H7 (cell line): ENCODE measurements at regions not wholly inside any gene's neighbourhood (a gene's known extent, or its start where the extent isn't known, plus 50 kb on each side); places are given as distances from the start of the nearest gene placed in this dataset.
A peak's percentile ranks its signal among the peaks of the same experiment; 100 is the strongest.
"Not testable (repeated sequence)": the region's sequence is repeated elsewhere in the genome, so short reads cannot be mapped to it uniquely, and the experiment has no call there.

ENCODE experiments used
- DNase-seq: peaks from one replicate; pipeline ENCODE4 v3.0.0; 2012
- H3K27me3 ChIP-seq: 2 replicates; pipeline ENCODE4 v1.6.0; 2011; ENCODE audit warnings: mild to moderate bottlenecking, low read length; ENCODE audit not compliant: control insufficient read depth, insufficient read depth
- H3K36me3 ChIP-seq: replicated peaks from 2 replicates; pipeline ENCODE4 v1.5.1; 2011; ENCODE audit warnings: low read length; ENCODE audit not compliant: control insufficient read depth, insufficient read depth
- H3K4me3 ChIP-seq: 2 replicates; pipeline ENCODE4 v1.5.1; 2011; ENCODE audit warnings: low read depth, mild to moderate bottlenecking, control low read depth, low read length, moderate library complexity; ENCODE audit not compliant: insufficient read depth

DNA sequence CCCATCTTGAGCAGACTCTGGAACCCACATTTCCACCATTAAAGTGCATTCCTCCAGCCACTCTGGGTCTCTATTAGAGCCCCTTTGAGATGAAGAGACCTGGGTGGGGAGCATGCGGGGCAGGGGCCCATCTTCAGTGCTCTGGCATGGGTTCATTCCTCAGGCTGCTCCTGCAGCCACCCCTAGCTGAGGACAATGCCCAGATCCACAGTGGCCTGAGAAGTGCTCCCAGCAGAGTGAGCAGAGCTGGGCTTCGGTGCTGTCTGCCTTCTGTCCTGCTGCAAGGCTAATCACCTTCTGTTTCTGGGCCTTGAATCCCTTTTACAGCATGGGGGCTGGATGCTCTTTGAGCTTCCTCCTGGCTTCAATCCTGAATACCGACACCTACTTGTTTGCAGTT, 169.8 kb downstream of the TRIM43 start:
- no peaks in the 10 kb centered on the region for H3K27me3 ChIP-seq
- DNase-seq: peak; percentile 8
- no peak overlapping the region for H3K4me3 ChIP-seq
- no peaks in the 10 kb centered on the region for H3K36me3 ChIP-seq

DNA sequence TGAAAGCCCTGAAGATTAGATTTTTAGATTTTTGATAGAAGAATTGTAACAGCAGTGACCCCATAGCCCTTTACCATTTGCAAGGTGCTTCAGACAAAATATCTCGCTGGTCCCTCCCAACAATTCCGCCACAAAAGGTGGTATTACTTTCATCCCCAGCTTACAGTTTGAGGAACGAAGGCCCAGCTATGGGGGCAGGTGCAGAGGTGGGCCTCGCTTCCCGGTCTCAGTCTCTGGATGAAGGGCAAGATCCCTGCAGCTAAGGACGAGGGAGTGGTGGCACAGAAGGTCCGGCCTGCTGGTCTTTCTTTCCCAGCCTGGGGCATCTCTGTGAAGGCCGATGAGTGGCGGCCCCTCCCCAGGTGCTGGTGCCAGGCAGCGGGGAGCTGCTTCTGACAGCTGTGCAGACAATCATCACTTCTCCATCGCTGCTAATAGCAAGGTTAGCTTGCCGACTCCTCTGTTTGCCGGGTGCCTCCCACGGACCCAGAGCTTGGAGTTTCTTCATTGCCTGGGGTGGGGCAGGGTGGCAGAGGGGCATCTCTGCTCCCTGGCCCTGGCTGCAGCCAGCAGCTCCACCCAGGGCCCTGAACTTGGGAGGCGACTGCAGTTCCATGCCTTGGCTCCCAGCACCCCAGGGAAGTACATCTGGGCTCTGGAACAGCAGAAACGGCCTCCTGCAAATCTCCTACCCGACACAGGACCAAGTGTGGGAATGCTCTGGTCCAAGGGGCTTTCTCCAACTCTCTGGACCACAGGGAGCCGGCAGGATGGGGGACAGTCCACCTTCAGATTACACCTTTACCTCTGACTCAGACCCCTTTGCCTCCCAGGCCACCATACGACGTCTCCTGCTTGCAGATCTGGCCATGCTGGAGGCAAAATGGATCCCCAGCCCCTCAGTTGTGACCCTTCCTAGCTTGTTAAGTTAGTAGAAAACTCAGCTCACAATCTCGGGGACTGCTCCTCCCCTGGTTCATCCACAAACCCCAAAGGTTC, 170.5 kb downstream of the TRIM43 start:
- not testable (repeated sequence) for H3K4me3 ChIP-seq, DNase-seq

DNA sequence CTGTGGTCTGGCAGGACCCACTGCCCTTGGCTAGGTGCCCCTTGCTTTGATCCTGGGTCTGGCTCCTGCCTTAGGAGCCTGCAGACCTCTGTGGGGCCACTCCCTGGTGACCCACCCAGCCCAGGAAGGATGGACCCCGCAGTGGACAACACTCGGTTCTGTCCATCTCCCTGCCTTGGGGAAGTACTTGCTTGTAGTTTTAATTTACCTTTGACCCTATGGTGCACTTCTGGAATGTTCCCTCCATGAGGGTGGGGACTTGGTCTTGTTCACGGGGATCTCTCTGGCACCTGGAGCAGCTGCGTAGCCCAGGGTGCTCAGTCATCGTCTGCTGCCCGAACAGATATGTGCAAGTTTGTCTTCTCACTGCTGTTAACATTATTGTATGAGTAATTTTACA, 171.3 kb downstream of the TRIM43 start:
- not testable (repeated sequence) for H3K36me3 ChIP-seq, H3K27me3 ChIP-seq, H3K4me3 ChIP-seq, DNase-seq

More for the DNA sequence above, 170.5 kb downstream of the TRIM43 start:
- not testable (repeated sequence) for H3K36me3 ChIP-seq, H3K27me3 ChIP-seq

DNA sequence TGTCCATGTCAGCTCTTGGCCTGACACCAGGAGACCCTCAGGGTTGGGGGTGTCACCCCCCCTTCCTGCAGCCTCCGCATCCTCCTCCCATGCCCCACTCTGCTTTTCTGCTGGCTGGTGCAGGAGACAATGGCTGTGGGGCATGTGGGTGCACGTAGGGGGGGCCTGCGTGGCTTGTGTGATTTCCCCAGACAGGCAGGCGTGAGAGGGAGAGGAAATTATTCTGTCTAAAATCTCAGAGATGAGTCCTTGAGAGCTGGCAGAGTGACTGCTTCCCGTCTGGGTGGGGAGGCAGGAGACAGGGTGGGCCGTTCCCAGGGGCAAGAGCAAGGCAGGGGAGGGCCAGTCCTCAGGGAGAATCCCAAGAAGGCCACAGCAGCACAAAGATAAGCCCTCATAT, 173.2 kb downstream of the TRIM43 start:
- not testable (repeated sequence) for H3K27me3 ChIP-seq, H3K4me3 ChIP-seq, DNase-seq, H3K36me3 ChIP-seq

DNA sequence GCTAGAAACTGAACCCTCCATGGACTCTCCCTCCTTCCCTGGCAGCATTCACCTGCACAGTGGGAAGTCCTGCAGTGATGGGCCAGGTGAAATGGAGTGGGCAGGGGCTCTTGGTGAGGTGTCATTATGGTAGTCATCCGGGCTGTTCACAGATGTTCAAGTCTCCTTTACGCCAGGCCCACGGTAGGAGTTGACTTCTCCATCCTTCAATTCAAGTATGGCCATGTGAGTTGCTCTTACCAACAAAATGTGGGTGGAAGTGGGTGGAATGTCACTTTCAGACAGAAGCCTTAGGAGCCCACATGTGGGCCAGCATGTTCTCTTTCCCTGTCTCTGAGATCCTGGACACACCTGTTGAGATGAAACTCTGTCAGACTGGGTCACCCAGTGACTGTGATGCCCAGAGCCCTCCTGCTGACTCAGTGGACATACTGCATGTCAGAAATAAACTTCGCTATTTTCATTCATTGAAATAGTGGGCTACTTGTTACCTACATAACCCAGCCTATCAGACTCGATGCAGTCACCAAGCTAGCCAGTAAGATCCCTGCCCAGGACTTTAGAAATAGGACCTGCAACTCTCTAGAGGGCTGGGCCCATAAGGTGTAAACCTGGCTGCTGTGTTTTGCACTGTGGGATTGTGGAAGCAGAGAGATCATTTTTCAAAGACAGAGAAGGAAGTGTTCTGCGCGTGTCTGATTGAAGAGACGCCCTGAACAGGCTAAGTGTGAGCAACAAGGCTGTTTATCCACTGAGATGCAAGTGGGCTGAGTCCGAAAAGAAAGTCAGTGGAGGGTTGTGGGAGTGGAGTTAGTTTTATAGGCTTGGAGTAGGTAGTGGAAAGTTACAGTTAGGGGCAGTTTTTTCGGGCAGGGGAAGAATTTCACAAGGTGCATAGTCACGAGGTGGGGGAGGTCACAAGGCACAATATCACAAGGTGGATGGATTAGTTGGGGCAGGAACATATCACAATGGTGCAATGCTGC, 174.4 kb downstream of the TRIM43 start:
- DNase-seq, H3K36me3 ChIP-seq, H3K27me3 ChIP-seq, H3K4me3 ChIP-seq: not testable (repeated sequence)

DNA sequence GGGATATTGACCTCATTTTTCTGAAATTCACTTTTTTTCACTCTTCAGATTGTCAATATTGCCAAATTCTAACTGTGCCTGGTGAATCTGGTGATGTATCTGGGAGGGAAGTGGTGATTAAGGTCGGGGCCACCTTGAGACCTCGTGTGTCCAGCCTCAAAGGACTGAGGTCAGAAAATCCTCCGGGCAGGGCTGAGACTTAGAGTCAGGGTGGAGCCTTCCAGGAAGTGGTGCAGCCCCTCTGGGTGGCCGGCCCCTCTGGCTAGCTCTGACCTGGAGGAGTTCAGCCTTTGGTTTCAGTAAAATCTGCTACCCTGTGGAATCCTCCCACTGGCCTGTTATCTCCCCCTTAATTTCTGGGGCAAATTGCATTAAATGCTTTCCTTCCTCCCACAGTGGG, 175.7 kb downstream of the TRIM43 start:
- not testable (repeated sequence) for H3K27me3 ChIP-seq, DNase-seq, H3K4me3 ChIP-seq, H3K36me3 ChIP-seq

DNA sequence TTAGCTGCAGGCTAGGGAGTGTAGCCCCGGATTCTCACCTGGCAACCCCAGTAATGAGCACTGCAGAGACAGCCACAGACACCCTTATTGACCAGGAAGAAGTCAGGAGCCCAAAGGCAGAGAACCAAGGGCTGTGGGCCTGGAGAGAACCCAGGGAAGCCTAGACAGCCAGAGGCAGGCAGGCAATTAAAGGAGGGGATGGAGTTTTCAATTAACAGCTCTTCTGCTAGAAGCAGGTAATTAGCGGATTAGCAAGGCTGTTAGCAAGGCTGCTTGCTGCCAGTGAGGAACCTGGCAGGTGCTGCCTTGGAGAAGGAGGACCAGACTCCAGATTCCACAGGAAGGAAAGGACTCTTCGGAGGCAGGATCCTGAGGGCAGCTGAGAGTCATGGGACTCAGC, 176.1 kb downstream of the TRIM43 start:
- not testable (repeated sequence) for H3K4me3 ChIP-seq, H3K36me3 ChIP-seq, H3K27me3 ChIP-seq, DNase-seq

DNA sequence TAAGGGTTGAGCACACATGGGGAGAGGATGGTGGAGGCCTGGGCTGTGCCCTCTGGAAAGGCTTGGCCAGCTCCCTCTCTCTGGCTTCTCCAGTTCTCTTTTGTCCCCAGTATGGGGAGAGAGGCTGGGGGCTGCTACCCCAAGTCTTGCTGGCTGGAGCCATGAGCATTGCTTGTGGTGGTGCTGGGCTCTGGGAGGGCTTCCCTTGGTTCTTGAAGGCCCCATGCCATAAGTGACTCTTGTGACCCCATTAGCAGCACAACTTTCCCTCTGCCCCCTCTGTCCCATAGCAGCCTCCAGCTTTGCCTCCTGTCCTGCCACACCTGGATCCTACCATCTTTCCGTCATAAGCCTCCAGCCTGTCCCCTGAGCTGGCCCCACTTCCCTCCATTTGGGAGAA, 177.5 kb downstream of the TRIM43 start:
- DNase-seq, H3K27me3 ChIP-seq, H3K36me3 ChIP-seq: not testable (repeated sequence)

DNA sequence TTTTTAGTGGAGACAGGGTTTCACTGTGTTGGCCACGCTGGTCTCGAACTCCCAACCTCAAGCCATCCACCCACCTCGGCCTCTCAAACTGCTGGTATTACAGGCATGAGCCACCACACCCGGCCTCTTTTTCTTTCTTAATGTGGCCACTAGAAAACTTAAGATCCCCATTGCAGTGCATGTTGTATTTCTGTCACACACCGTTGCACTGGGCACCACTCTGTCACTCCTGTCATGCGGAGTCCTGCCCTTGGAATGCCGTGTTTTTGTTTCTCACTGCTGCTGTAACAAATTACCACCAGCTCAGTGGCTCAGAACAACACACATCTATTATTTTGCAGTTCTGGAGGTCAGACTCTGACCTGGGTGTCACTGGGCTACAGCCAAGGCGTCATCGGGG, 178.9 kb downstream of the TRIM43 start:
- not testable (repeated sequence) for DNase-seq, H3K4me3 ChIP-seq, H3K36me3 ChIP-seq, H3K27me3 ChIP-seq

More for the DNA sequence above, 177.5 kb downstream of the TRIM43 start:
- H3K4me3 ChIP-seq: not testable (repeated sequence)

DNA sequence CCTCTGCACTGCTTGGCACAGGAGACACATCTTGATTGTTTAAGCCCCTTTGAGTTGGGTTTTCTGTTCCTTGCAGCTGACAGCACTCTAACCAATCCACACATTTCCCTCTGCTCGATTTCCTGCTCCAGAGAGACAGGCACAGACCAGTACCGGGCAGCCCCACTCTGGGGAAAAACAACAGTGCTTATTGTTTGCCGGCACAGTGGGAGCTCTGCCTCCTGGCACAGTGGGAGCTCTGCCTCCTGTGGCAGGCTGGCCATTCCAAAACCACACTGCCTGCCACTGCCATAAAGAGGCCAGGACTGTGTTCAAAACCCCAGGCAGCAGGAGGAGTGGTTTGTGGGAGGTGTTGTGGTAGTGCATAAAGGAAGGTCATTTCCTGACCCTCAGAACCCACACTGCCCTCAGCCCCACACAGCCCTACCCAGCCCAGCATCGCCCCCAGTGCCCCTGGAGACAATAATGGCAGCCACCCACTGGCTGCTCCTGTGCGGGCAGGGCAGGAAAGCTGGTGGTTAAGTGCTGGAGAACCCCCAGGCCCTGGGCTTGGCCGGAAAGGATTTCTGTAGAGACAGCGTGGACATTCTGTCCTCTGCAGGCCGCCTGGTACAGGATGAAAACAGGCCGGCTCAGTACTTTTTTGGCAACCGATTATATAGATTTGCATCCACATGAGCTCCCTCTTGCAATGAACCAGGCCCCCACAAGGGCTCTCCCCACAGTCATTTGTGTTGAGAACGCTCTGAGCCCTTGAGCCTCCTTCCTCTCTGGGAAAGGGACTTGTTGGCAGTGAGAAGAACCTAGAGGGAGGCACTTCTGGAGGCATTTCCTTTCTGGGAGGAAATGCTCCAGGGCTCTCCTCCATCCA, 182.8 kb downstream of the TRIM43 start:
- not testable (repeated sequence) for H3K4me3 ChIP-seq, H3K27me3 ChIP-seq, H3K36me3 ChIP-seq, DNase-seq

DNA sequence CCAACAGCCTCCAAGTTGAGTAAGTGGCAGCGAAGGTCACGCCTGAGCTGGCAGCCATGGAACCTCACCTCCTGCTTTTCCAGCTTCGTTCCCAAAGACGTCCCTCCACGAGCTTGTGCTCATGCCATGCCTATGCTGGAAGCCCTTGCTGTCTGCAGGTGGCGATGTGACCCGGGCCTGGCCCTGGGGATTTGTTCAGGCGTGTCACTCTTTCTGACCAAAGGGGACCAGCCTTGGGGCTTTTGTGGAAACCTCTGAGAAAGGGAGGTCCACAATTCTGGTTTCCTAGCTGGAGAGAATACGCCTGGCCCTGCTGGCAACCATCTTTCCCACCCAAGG, 183.4 kb downstream of the TRIM43 start:
- not testable (repeated sequence) for DNase-seq, H3K36me3 ChIP-seq, H3K4me3 ChIP-seq, H3K27me3 ChIP-seq
